Fibroblast of pulmonary artery (primary cell): ENCODE measurements at regions not wholly inside any gene's neighbourhood (a gene's known extent, or its start where the extent isn't known, plus 50 kb on each side); places are given as distances from the start of the nearest gene placed in this dataset.

ENCODE experiments used
- DNase-seq: peaks from one replicate; pipeline ENCODE4 v3.0.0-alpha.2; 2010; ENCODE audit warnings: low read depth
- H3K4me3 ChIP-seq: replicated peaks from 2 replicates; pipeline ENCODE4 v1.5.1; 2011; ENCODE audit warnings: low read depth, mild to moderate bottlenecking, control low read depth, low read length, moderate library complexity
- CTCF ChIP-seq: IDR thresholded peaks from 2 replicates; pipeline ENCODE4 v1.5.1; 2011; ENCODE audit warnings: mild to moderate bottlenecking, control low read depth, low read length, inconsistent platforms; ENCODE audit errors: missing control alignments

GRCh38 chr16:89027281-89027680 is 50.3 kb upstream of the CBFA2T3 start:
- DNase-seq = no peak
- no peak for TF ChIP-seq CTCF
- no peak overlapping the region for H3K4me3 ChIP-seq

- DNase-seq = no peak
- no peak for TF ChIP-seq CTCF
- no peak overlapping the region for H3K4me3 ChIP-seq
Observed at GRCh38 chr16:89031715-89032659, 55.0 kb upstream of the CBFA2T3 start.

- no peak overlapping the region for H3K4me3 ChIP-seq
- TF ChIP-seq CTCF = no peak
- no peak for DNase-seq
Observed at GRCh38 chr16:89033304-89033703, 56.3 kb upstream of the CBFA2T3 start.

GRCh38 chr16:89033796-89034572 is 57.0 kb upstream of the CBFA2T3 start:
- TF ChIP-seq CTCF = no peak
- no peak for DNase-seq
- H3K4me3 ChIP-seq = no peak overlapping the region

- no peak for DNase-seq
- TF ChIP-seq CTCF = no peak
- no peak overlapping the region for H3K4me3 ChIP-seq
Observed at GRCh38 chr16:89034573-89034961, 57.6 kb upstream of the CBFA2T3 start.

GRCh38 chr16:89034971-89035668 is 58.1 kb upstream of the CBFA2T3 start:
- H3K4me3 ChIP-seq = no peak overlapping the region
- no peak for DNase-seq

More at GRCh38 chr16:89034971-89035668, 58.1 kb upstream of the CBFA2T3 start:
- no peak for TF ChIP-seq CTCF
